ENCODE measurements at regions not wholly inside any gene's neighbourhood (a gene's known extent, or its start where the extent isn't known, plus 50 kb on each side); places are given as distances from the start of the nearest gene placed in this dataset.

- H3K4me2 ChIP-seq = no peak overlapping the region
- H3K27ac Mint-ChIP-seq = no peak overlapping the region
- H3K4me3 Mint-ChIP-seq = no peak overlapping the region
- DNase-seq (ENCODE audit: low spot score) = no peak
- peaks cover 3% of the 10 kb centered on the region; the same call in 2 of the 3 replicates for H3K4me1 Mint-ChIP-seq
- no peaks in the 10 kb centered on the region for H4K20me1 ChIP-seq (replicated peaks; ENCODE audit: insufficient read depth)
- peak overlapping the region; percentile 80; the same call in 1 of the 2 replicates for H2AFZ ChIP-seq
- peaks cover 4% of the 10 kb centered on the region; the same call in 1 of the 2 replicates for H3K4me1 ChIP-seq (ENCODE audit: insufficient read depth)
- no peaks in the 10 kb centered on the region for H3F3A ChIP-seq (replicated peaks; ENCODE audit: low read depth)
- no peaks in the 10 kb centered on the region for H3K9me2 ChIP-seq (ENCODE audit: insufficient read depth)
- ATAC-seq = no peak
- no peak overlapping the region for H3K27ac ChIP-seq (ENCODE audit: low read depth)
- H3K36me3 Mint-ChIP-seq (ENCODE audit: low read depth) = no peaks in the 10 kb centered on the region; the same call in 2 of the 3 replicates
- H3K79me2 ChIP-seq (replicated peaks; ENCODE audit: insufficient read depth) = no peaks in the 10 kb centered on the region
- TF ChIP-seq EZH2phosphoT487 (IDR thresholded peaks at IDR 0.05; ENCODE audit: unreplicated experiment) = no peak
- no peak for TF ChIP-seq ZNF462 (CRISPR knock-in tag; IDR thresholded peaks at IDR 0.05)
- TF ChIP-seq EZH2 (IDR thresholded peaks at IDR 0.05; ENCODE audit: low read depth, unreplicated experiment) = no peak
- TF ChIP-seq POLR2AphosphoS5 (IDR thresholded peaks at IDR 0.05; ENCODE audit: low read depth) = no peak
- no peak for TF ChIP-seq CREB1 (CRISPR knock-in tag; IDR thresholded peaks at IDR 0.05; ENCODE audit: low read depth)
- TF ChIP-seq ZNF331 (CRISPR knock-in tag; IDR thresholded peaks at IDR 0.05; ENCODE audit: low read depth) = no peak
- TF ChIP-seq NANOG (IDR thresholded peaks at IDR 0.05; ENCODE audit: borderline replicate concordance) = no peak
- no peak for TF ChIP-seq REST (IDR thresholded peaks at IDR 0.05; ENCODE audit: unreplicated experiment)
- no peak for TF ChIP-seq CTCF (conservative IDR thresholded peaks at IDR 0.05; ENCODE audit: low read depth in 2 of 2)
- TF ChIP-seq, protein P1, sequence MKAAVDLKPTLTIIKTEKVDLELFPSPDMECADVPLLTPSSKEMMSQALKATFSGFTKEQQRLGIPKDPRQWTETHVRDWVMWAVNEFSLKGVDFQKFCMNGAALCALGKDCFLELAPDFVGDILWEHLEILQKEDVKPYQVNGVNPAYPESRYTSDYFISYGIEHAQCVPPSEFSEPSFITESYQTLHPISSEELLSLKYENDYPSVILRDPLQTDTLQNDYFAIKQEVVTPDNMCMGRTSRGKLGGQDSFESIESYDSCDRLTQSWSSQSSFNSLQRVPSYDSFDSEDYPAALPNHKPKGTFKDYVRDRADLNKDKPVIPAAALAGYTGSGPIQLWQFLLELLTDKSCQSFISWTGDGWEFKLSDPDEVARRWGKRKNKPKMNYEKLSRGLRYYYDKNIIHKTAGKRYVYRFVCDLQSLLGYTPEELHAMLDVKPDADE (IDR thresholded peaks at IDR 0.05) = no peak
- TF ChIP-seq STAT1 (IDR thresholded peaks at IDR 0.05; ENCODE audit: unreplicated experiment) = no peak
- no peak for TF ChIP-seq ZNF114 (CRISPR knock-in tag; IDR thresholded peaks at IDR 0.05)
- no peak for TF ChIP-seq JUNB (IDR thresholded peaks at IDR 0.05; ENCODE audit: unreplicated experiment)
- peaks cover 3% of the 10 kb centered on the region for H3K27me3 Mint-ChIP-seq (ENCODE audit: insufficient read depth, low read depth, poor library complexity)
- H3K27me3 ChIP-seq (ENCODE audit: insufficient read depth) = no peaks in the 10 kb centered on the region
- no peak overlapping the region for H3K4me3 ChIP-seq
- peaks cover 2% of the 10 kb centered on the region; the same call in 1 of the 3 replicates for H3K9me3 Mint-ChIP-seq
- no peaks in the 10 kb centered on the region for H3K36me3 ChIP-seq (ENCODE audit: insufficient read depth)
These were observed 250.0 kb downstream of the PHLDA1 start for GRCh38 chr12:75781532-75782046.

Data from GM23338 (cell line).